ENCODE measurements at regions not wholly inside any gene's neighbourhood (a gene's known extent, or its start where the extent isn't known, plus 50 kb on each side); places are given as distances from the start of the nearest gene placed in this dataset.

GRCh38 chr13:111534751-111535522 lies 214.5 kb downstream of the TEX29 start:
- DNase-seq (ENCODE audit: low read depth) (no peak), FAIRE-seq (no peak)

GRCh38 chr13:111535523-111535811 lies 215.0 kb downstream of the TEX29 start:
- no peak overlapping the region for H3K4me3 ChIP-seq (ENCODE audit: low read depth, low read length)
- no peak for FAIRE-seq
- no peaks in the 10 kb centered on the region for H3K27me3 ChIP-seq (ENCODE audit: control insufficient read depth, insufficient read depth, low read length)
- TF ChIP-seq CTCF (IDR thresholded peaks at IDR 0.05; ENCODE audit: insufficient read depth, low read length, severe bottlenecking), result no peak
- no peaks in the 10 kb centered on the region for H3K36me3 ChIP-seq (ENCODE audit: control insufficient read depth, insufficient read depth, low read length)
- no peak for DNase-seq (ENCODE audit: low read depth)

More at GRCh38 chr13:111534751-111535522, 214.5 kb downstream of the TEX29 start:
- Histone ChIP-seq H3K4me3 (ENCODE audit: low read depth, low read length) (no peak overlapping the region), H3K27me3 (ENCODE audit: control insufficient read depth, insufficient read depth, low read length) (no peaks in the 10 kb centered on the region), H3K36me3 (ENCODE audit: control insufficient read depth, insufficient read depth, low read length) (no peaks in the 10 kb centered on the region)
- TF ChIP-seq CTCF (IDR thresholded peaks at IDR 0.05; ENCODE audit: insufficient read depth, low read length, severe bottlenecking), result no peak

GRCh38 chr13:111536075-111536642 lies 215.7 kb downstream of the TEX29 start:
- TF ChIP-seq CTCF (IDR thresholded peaks at IDR 0.05; ENCODE audit: insufficient read depth, low read length, severe bottlenecking), result no peak
- no peaks in the 10 kb centered on the region for H3K27me3 ChIP-seq (ENCODE audit: control insufficient read depth, insufficient read depth, low read length)
- no peak for FAIRE-seq
- no peaks in the 10 kb centered on the region for H3K36me3 ChIP-seq (ENCODE audit: control insufficient read depth, insufficient read depth, low read length)
- H3K4me3 ChIP-seq (ENCODE audit: low read depth, low read length), result no peak overlapping the region
- no peak for DNase-seq (ENCODE audit: low read depth)

GRCh38 chr13:111537115-111537728 lies 216.8 kb downstream of the TEX29 start:
- Histone ChIP-seq H3K36me3 (ENCODE audit: control insufficient read depth, insufficient read depth, low read length) (no peaks in the 10 kb centered on the region), H3K27me3 (ENCODE audit: control insufficient read depth, insufficient read depth, low read length) (no peaks in the 10 kb centered on the region), H3K4me3 (ENCODE audit: low read depth, low read length) (no peak overlapping the region)
- no peak for FAIRE-seq
- no peak for DNase-seq (ENCODE audit: low read depth)
- no peak for TF ChIP-seq CTCF (IDR thresholded peaks at IDR 0.05; ENCODE audit: insufficient read depth, low read length, severe bottlenecking)

- FAIRE-seq (no peak), DNase-seq (ENCODE audit: low read depth) (no peak)
- H3K4me3 ChIP-seq (ENCODE audit: low read depth, low read length), result no peak overlapping the region
- H3K36me3 ChIP-seq (ENCODE audit: control insufficient read depth, insufficient read depth, low read length), result no peaks in the 10 kb centered on the region
- TF ChIP-seq CTCF (IDR thresholded peaks at IDR 0.05; ENCODE audit: insufficient read depth, low read length, severe bottlenecking), result no peak
- no peaks in the 10 kb centered on the region for H3K27me3 ChIP-seq (ENCODE audit: control insufficient read depth, insufficient read depth, low read length)
These were observed 217.5 kb downstream of the TEX29 start for GRCh38 chr13:111537843-111538499.

Measured in bronchial epithelial cell (primary cell).